Vagina (tissue), 2 donors: ENCODE measurements at regions not wholly inside any gene's neighbourhood (a gene's known extent, or its start where the extent isn't known, plus 50 kb on each side); places are given as distances from the start of the nearest gene placed in this dataset.

Experiments used
- DNase-seq, 2 donors: peaks; one replicate each; pipeline ENCODE4 v3.0.0-alpha.2; 2017; ENCODE audit errors: extremely low spot score in 2 of 2
- H3K27ac ChIP-seq: fragments of 200-600 bp; sonication (generic); one replicate; pipeline ENCODE4 v1.5.1; 2019
- H3K27me3 ChIP-seq: fragments of 200-600 bp; sonication (generic); one replicate; pipeline ENCODE4 v1.5.1; 2019
- H3K36me3 ChIP-seq, 2 donors: fragments of 200-600 bp; sonication (generic); one replicate each; pipeline ENCODE4 v1.5.1; 2017 to 2019
- H3K4me1 ChIP-seq: fragments of 200-600 bp; sonication (generic); one replicate; pipeline ENCODE4 v1.5.1; 2019
- H3K4me3 ChIP-seq, 2 donors: fragments of 200-600 bp; sonication (generic); 1 replicate in 1 of 2; 2 replicates in 1 of 2; pipeline ENCODE4 v1.5.1; 2016 to 2019
- H3K9me3 ChIP-seq: fragments of 200-600 bp; sonication (generic); one replicate; pipeline ENCODE4 v1.5.1; 2019
- POLR2A ChIP-seq, 2 donors: fragments of 450-650 bp; IDR thresholded peaks; one replicate each; pipeline ENCODE4 v1.6.1; 2017; ENCODE audit warnings: antibody characterized with exemption in 2 of 2, mild to moderate bottlenecking in 2 of 2, moderate library complexity in 2 of 2
- POLR2AphosphoS5 ChIP-seq, 2 donors: sonication (generic); formaldehyde crosslinking; IDR thresholded peaks; one replicate each; pipeline ENCODE4 v1.9.0; 2017; ENCODE audit warnings: antibody characterized with exemption in 2 of 2, mild to moderate bottlenecking in 2 of 2, low read depth in 1 of 2; ENCODE audit not compliant: insufficient read depth in 1 of 2
- intact Hi-C: fragments of 100-400 bp; cut with DNase I; formaldehyde crosslinking; loops from one replicate; pipeline ENCODE4 v1.15.1; 2023
- TF ChIP-seq, protein P1 (sequence below), 3 experiments: fragments of 450-650 bp in 2 of 3; fragments of 200-600 bp in 1 of 3; sonication (generic) in 1 of 3; IDR thresholded peaks; one replicate each; pipeline ENCODE4 v1.5.1; 2017 to 2019; ENCODE audit warnings: antibody characterized with exemption in 3 of 3, mild to moderate bottlenecking in 2 of 3, moderate library complexity in 2 of 3

GRCh38 chr22:48858121-48858520 lies 969.6 kb downstream of the BRD1 start:
- no peaks in the 10 kb centered on the region for H3K9me3 ChIP-seq
- intact Hi-C loops, result no loop called here
- no peak overlapping the region for H3K27ac ChIP-seq
- TF ChIP-seq, protein P1, sequence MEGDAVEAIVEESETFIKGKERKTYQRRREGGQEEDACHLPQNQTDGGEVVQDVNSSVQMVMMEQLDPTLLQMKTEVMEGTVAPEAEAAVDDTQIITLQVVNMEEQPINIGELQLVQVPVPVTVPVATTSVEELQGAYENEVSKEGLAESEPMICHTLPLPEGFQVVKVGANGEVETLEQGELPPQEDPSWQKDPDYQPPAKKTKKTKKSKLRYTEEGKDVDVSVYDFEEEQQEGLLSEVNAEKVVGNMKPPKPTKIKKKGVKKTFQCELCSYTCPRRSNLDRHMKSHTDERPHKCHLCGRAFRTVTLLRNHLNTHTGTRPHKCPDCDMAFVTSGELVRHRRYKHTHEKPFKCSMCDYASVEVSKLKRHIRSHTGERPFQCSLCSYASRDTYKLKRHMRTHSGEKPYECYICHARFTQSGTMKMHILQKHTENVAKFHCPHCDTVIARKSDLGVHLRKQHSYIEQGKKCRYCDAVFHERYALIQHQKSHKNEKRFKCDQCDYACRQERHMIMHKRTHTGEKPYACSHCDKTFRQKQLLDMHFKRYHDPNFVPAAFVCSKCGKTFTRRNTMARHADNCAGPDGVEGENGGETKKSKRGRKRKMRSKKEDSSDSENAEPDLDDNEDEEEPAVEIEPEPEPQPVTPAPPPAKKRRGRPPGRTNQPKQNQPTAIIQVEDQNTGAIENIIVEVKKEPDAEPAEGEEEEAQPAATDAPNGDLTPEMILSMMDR (IDR thresholded peaks at IDR 0.05), result no peak
- TF ChIP-seq POLR2AphosphoS5 (IDR thresholded peaks at IDR 0.05; ENCODE audit: insufficient read depth in 1 of 2, low read depth in 1 of 2), result no peak
- no peak for TF ChIP-seq POLR2A (IDR thresholded peaks at IDR 0.05)
- H3K36me3 ChIP-seq, result no peaks in the 10 kb centered on the region
- H3K4me1 ChIP-seq, result no peaks in the 10 kb centered on the region
- H3K27me3 ChIP-seq, result no peaks in the 10 kb centered on the region
- no peak overlapping the region for H3K4me3 ChIP-seq
- DNase-seq, result no peak

DNA sequence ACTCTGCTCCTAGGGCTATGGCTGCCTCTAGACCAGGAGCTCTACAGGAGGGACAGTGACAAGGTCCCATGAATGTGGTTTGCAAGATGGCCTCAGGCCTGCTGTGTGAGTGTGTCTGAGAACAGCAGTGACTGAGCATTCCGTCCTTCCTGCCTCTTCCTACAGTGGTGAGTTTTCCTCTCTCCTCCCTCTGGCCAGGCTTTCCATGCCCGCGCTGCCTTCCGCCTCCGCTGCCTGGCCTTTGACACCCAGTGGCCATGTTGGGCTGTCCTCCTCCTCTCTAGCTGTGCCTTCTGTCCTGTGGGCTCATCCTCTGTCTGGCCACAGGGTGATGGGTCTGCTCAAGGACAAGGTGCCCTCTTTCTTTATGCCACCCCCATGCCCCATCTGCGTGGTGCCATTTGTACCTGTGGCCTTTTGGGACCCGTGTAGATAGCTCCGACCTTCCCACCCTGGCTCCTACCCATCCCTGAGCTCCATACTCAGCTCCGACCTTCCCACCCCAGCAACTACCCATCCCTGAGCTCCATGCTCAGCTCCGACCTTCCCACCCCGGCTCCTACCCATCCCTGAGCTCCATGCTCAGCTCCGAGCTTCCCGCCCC lies 970.4 kb downstream of the BRD1 start:
- H3K27me3 ChIP-seq, result no peaks in the 10 kb centered on the region

GRCh38 chr22:48856308-48856615 lies 971.4 kb downstream of the BRD1 start:
- intact Hi-C loops, result no loop called here
- Histone ChIP-seq H3K4me3 (no peak overlapping the region), H3K4me1 (no peaks in the 10 kb centered on the region), H3K27ac (no peak overlapping the region), H3K36me3 (no peaks in the 10 kb centered on the region), H3K9me3 (no peaks in the 10 kb centered on the region), H3K27me3 (no peaks in the 10 kb centered on the region)
- no peak for TF ChIP-seq POLR2A (IDR thresholded peaks at IDR 0.05)
- no peak for TF ChIP-seq POLR2AphosphoS5 (IDR thresholded peaks at IDR 0.05; ENCODE audit: insufficient read depth in 1 of 2, low read depth in 1 of 2)
- TF ChIP-seq, protein P1 (IDR thresholded peaks at IDR 0.05), result no peak
- DNase-seq, result no peak

More for the DNA sequence above, 970.4 kb downstream of the BRD1 start:
- no peak for DNase-seq
- TF ChIP-seq, protein P1 (IDR thresholded peaks at IDR 0.05), result no peak
- TF ChIP-seq POLR2A (IDR thresholded peaks at IDR 0.05) (no peak), POLR2AphosphoS5 (IDR thresholded peaks at IDR 0.05; ENCODE audit: insufficient read depth in 1 of 2, low read depth in 1 of 2) (no peak)
- H3K27ac ChIP-seq, result no peak overlapping the region
- intact Hi-C loops, result no loop called here
- H3K9me3 ChIP-seq, result no peaks in the 10 kb centered on the region
- no peaks in the 10 kb centered on the region for H3K36me3 ChIP-seq
- no peaks in the 10 kb centered on the region for H3K4me1 ChIP-seq
- H3K4me3 ChIP-seq, result no peak overlapping the region

DNA sequence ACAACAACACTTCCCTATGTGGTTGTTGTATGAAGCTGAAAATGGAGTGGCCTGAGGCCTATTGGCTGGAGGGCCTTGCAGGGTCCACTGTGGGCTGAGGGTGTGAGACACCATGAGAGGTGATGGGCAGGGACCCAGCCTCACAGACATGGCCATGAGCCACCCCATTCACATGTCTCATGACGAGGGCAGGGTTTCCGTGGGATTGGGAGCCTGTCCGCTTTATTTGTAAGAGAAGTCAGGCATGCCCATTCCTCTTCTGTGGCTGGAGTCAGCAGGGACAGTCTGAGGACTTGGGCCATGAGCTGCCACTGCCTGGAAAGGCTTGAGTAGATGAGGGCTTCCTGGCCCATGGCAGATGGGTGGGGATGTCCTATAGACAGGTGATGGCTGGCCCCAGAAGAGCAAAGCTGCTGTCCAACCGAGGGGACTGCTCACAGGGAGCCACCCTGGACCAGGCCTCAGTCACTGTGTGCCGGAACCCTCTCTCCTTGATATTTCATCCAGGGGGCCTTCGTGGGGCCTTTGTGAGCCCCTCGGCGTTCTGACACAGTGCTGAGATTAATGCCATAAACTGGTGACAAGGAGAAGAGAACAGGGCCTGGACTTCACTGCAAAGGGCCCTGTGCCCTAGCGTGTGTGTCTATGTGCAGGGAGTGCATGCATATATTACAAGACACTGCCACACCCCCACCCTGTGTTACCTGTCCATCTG lies 971.9 kb downstream of the BRD1 start:
- intact Hi-C loops, result no loop called here
- no peaks in the 10 kb centered on the region for H3K4me1 ChIP-seq
- no peaks in the 10 kb centered on the region for H3K9me3 ChIP-seq
- H3K36me3 ChIP-seq, result no peaks in the 10 kb centered on the region
- no peak overlapping the region for H3K4me3 ChIP-seq
- DNase-seq, result peak in 1 of 2 donors; percentile 88
- TF ChIP-seq, protein P1 (IDR thresholded peaks at IDR 0.05), result no peak
- no peak for TF ChIP-seq POLR2AphosphoS5 (IDR thresholded peaks at IDR 0.05; ENCODE audit: insufficient read depth in 1 of 2, low read depth in 1 of 2)
- no peak for TF ChIP-seq POLR2A (IDR thresholded peaks at IDR 0.05)
- H3K27me3 ChIP-seq, result no peaks in the 10 kb centered on the region
- no peak overlapping the region for H3K27ac ChIP-seq

DNA sequence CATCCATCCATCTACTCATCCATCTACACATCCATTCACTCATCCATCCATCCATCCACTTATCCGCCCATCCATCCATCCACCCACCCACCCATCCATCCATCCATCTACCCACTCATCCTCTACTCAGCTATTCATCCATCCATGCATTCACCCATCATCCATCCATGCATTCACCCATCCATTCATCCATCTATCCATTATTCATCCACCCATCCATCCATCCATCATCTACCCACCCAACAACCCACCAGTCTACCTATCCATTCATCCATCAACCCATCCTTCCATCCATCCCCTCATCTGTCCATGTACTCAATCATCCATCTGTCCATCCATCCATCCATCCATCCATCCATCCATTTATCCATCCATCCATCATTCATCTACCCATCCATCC lies 972.7 kb downstream of the BRD1 start:
- Histone ChIP-seq H3K4me1 (no peaks in the 10 kb centered on the region), H3K4me3 (no peak overlapping the region), H3K36me3 (no peaks in the 10 kb centered on the region), H3K27me3 (no peaks in the 10 kb centered on the region), H3K27ac (no peak overlapping the region), H3K9me3 (no peaks in the 10 kb centered on the region)
- no peak for TF ChIP-seq POLR2A (IDR thresholded peaks at IDR 0.05)
- TF ChIP-seq POLR2AphosphoS5 (IDR thresholded peaks at IDR 0.05; ENCODE audit: insufficient read depth in 1 of 2, low read depth in 1 of 2), result no peak
- TF ChIP-seq, protein P1 (IDR thresholded peaks at IDR 0.05), result no peak
- intact Hi-C loops, result no loop called here
- no peak for DNase-seq
